H1 (cell line): ENCODE measurements at regions not wholly inside any gene's neighbourhood (a gene's known extent, or its start where the extent isn't known, plus 50 kb on each side); places are given as distances from the start of the nearest gene placed in this dataset.
A peak's percentile ranks its signal among the peaks of the same experiment; 100 is the strongest.

Source experiments
- CTCF ChIA-PET: fragments of 300-600 bp; sonication (Branson Sonifier 250); formaldehyde crosslinking; loops from one replicate; lab custom pipeline; 2021; ENCODE audit not compliant: partially characterized antibody; lab: Charles Lee
- POLR2A ChIA-PET: fragments of 300-600 bp; sonication (Branson Sonifier 250); formaldehyde crosslinking; loops from one replicate; lab custom pipeline; 2021; ENCODE audit warnings: inconsistent platforms; ENCODE audit not compliant: partially characterized antibody; lab: Charles Lee
- DNase-seq, 2 experiments: peaks; one replicate each; pipeline versions ENCODE4 v3.0.0 to v3.0.0-alpha.2; 2010 to 2022; ENCODE audit warnings: low spot score in 2 of 2, low read depth in 1 of 2, mixed read lengths in 1 of 2
- FAIRE-seq: peaks from 2 replicates; lab custom pipeline; 2011; peaks lifted over from hg19 to GRCh38; lab: Jason Lieb, UNC
- H2AFZ ChIP-seq: 2 replicates; pipeline ENCODE4 v1.8.1; 2012; ENCODE audit warnings: low read length, inconsistent platforms
- H2AK5ac ChIP-seq: 2 replicates; pipeline ENCODE4 v1.6.1; 2013; ENCODE audit warnings: low read depth, low read length
- H2BK120ac ChIP-seq: replicated peaks from 2 replicates; pipeline ENCODE3; 2013; ENCODE audit warnings: low read depth, low read length, inconsistent platforms
- H2BK12ac ChIP-seq: 2 replicates; pipeline ENCODE4 v1.6.1; 2013; ENCODE audit warnings: low read depth, low read length
- H2BK15ac ChIP-seq: 2 replicates; pipeline ENCODE4 v1.6.1; 2013; ENCODE audit warnings: low read length
- H2BK20ac ChIP-seq: 2 replicates; pipeline ENCODE4 v1.6.1; 2013; ENCODE audit warnings: low read length
- H2BK5ac ChIP-seq: 2 replicates; pipeline ENCODE4 v1.6.1; 2013; ENCODE audit warnings: low read depth, low read length
- H3K14ac ChIP-seq: 2 replicates; pipeline ENCODE4 v1.6.1; 2013; ENCODE audit warnings: inconsistent platforms; ENCODE audit not compliant: insufficient read length
- H3K18ac ChIP-seq: 2 replicates; pipeline ENCODE4 v1.6.1; 2013; ENCODE audit warnings: low read length; ENCODE audit errors: extremely low read depth
- H3K23ac ChIP-seq: 2 replicates; pipeline ENCODE4 v1.6.1; 2013; ENCODE audit warnings: inconsistent platforms; ENCODE audit not compliant: insufficient read length
- H3K23me2 ChIP-seq: 2 replicates; pipeline ENCODE4 v1.6.1; 2013; ENCODE audit warnings: low read depth, low read length
- H3K27ac ChIP-seq: 2 replicates; pipeline ENCODE4 v1.6.1; 2011; ENCODE audit warnings: low read depth, low read length, inconsistent platforms
- H3K27me3 ChIP-seq, 4 experiments: replicated peaks in 1 of 4; 1 replicate in 1 of 4; 2 replicates in 3 of 4; pipeline versions ENCODE4 v1.6.1 to v1.8.1; 2011 to 2013; ENCODE audit warnings: low read length in 3 of 4, mild to moderate bottlenecking in 3 of 4, inconsistent platforms in 2 of 4, mixed read lengths in 2 of 4, moderate library complexity in 1 of 4; ENCODE audit not compliant: control insufficient read depth in 3 of 4, insufficient read depth in 3 of 4; ENCODE audit errors: extremely low read depth in 1 of 4
- H3K36me3 ChIP-seq, 4 experiments: 2 replicates each; pipeline versions ENCODE4 v1.6.1 to v1.8.1; 2011 to 2013; ENCODE audit warnings: mild to moderate bottlenecking in 4 of 4, low read length in 3 of 4, moderate library complexity in 2 of 4, control low read depth in 1 of 4, inconsistent platforms in 1 of 4; ENCODE audit not compliant: insufficient read depth in 4 of 4, control insufficient read depth in 2 of 4
- H3K4ac ChIP-seq: replicated peaks from 2 replicates; pipeline ENCODE3; 2013; ENCODE audit warnings: low read length, low read depth, mixed read lengths, inconsistent platforms; ENCODE audit not compliant: insufficient read length
- H3K4me1 ChIP-seq, 4 experiments: replicated peaks in 1 of 4; 1 replicate in 1 of 4; 2 replicates in 3 of 4; pipeline versions ENCODE4 v1.6.1 to v1.8.1; 2011 to 2013; ENCODE audit warnings: low read length in 3 of 4, inconsistent platforms in 2 of 4, mixed read lengths in 1 of 4; ENCODE audit not compliant: insufficient read depth in 4 of 4, control insufficient read depth in 3 of 4
- H3K4me2 ChIP-seq, 2 experiments: 2 replicates each; pipeline versions ENCODE4 v1.6.1 to v1.8.1; 2011 to 2013; ENCODE audit warnings: low read depth in 2 of 2, low read length in 2 of 2, control low read depth in 1 of 2, inconsistent platforms in 1 of 2, mild to moderate bottlenecking in 1 of 2; ENCODE audit not compliant: insufficient read depth in 1 of 2
- H3K4me3 ChIP-seq, 4 experiments: fragments of 200-600, 300-600 bp in 1 of 4; sonication (generic), shearing (Covaris generic), sonication (Bioruptor Twin) in 1 of 4; 2 replicates each; pipeline versions ENCODE4 v1.5.1 to v1.8.1; 2011 to 2016; ENCODE audit warnings: low read length in 4 of 4, low read depth in 3 of 4, control low read depth in 2 of 4, inconsistent platforms in 2 of 4, mild to moderate bottlenecking in 2 of 4, mixed read lengths in 1 of 4, moderate library complexity in 1 of 4; ENCODE audit not compliant: insufficient read depth in 2 of 4; ENCODE audit errors: extremely low read depth in 1 of 4
- H3K56ac ChIP-seq: replicated peaks from 2 replicates; pipeline ENCODE3; 2013; ENCODE audit warnings: low read depth, mild to moderate bottlenecking, mixed read lengths, low read length, inconsistent platforms; ENCODE audit not compliant: insufficient read length
- H3K79me1 ChIP-seq: 2 replicates; pipeline ENCODE4 v1.6.1; 2013; ENCODE audit warnings: low read depth, low read length, control low read depth
- H3K79me2 ChIP-seq, 2 experiments: 2 replicates each; pipeline versions ENCODE4 v1.6.1 to v1.8.1; 2012 to 2013; ENCODE audit warnings: low read length in 2 of 2, mild to moderate bottlenecking in 2 of 2, inconsistent platforms in 1 of 2; ENCODE audit not compliant: insufficient read depth in 2 of 2, control insufficient read depth in 1 of 2
- H3K9ac ChIP-seq, 4 experiments: replicated peaks in 1 of 4; 1 replicate in 1 of 4; 2 replicates in 3 of 4; pipeline versions ENCODE4 v1.6.1 to v1.8.1; 2011 to 2013; ENCODE audit warnings: low read depth in 3 of 4, low read length in 3 of 4, control low read depth in 2 of 4, mild to moderate bottlenecking in 2 of 4, moderate library complexity in 2 of 4, inconsistent platforms in 1 of 4; ENCODE audit errors: extremely low read depth in 1 of 4
- H3K9me3 ChIP-seq, 2 experiments: 2 replicates each; pipeline versions ENCODE4 v1.6.1 to v1.8.1; 2012 to 2013; ENCODE audit warnings: mild to moderate bottlenecking in 2 of 2, moderate library complexity in 2 of 2, control low read depth in 1 of 2, inconsistent platforms in 1 of 2, low read depth in 1 of 2, low read length in 1 of 2, mixed read lengths in 1 of 2; ENCODE audit not compliant: insufficient read depth in 2 of 2
- H4K20me1 ChIP-seq, 2 experiments: replicated peaks in 1 of 2; 2 replicates each; pipeline versions ENCODE3 to v1.8.1; 2011 to 2013; ENCODE audit warnings: inconsistent platforms in 2 of 2, low read length in 2 of 2, mild to moderate bottlenecking in 1 of 2; ENCODE audit not compliant: insufficient read depth in 2 of 2, control insufficient read depth in 1 of 2
- H4K5ac ChIP-seq: 2 replicates; pipeline ENCODE4 v1.6.1; 2013; ENCODE audit warnings: low read length, low read depth, mixed read lengths, inconsistent platforms; ENCODE audit not compliant: insufficient read length
- H4K8ac ChIP-seq: 2 replicates; pipeline ENCODE4 v1.8.0; 2013; ENCODE audit warnings: mild to moderate bottlenecking, moderate library complexity, low read length, inconsistent platforms; ENCODE audit not compliant: insufficient read depth; ENCODE audit errors: extremely low read depth
- H4K91ac ChIP-seq: replicated peaks from 2 replicates; pipeline ENCODE3; 2013; ENCODE audit warnings: low read length, mixed read lengths, inconsistent platforms; ENCODE audit not compliant: insufficient read length
- ATF2 ChIP-seq: IDR thresholded peaks from 2 replicates; pipeline ENCODE4 v1.6.1; 2012; ENCODE audit warnings: low read length, inconsistent platforms
- CEBPB ChIP-seq: IDR thresholded peaks from 2 replicates; pipeline ENCODE4 v1.6.1; 2012; ENCODE audit warnings: low read depth, low read length
- EP300 ChIP-seq, 2 experiments: IDR thresholded peaks; 1 replicate in 1 of 2; 2 replicates in 1 of 2; pipeline ENCODE4 v1.6.1; 2011 to 2012; ENCODE audit warnings: low read depth in 2 of 2, low read length in 2 of 2, mild to moderate bottlenecking in 2 of 2, borderline replicate concordance in 1 of 2, inconsistent platforms in 1 of 2, moderate library complexity in 1 of 2
- GTF2F1 ChIP-seq: IDR thresholded peaks from 2 replicates; pipeline ENCODE4 v1.6.1; 2012; ENCODE audit warnings: low read depth, low read length, improper control_type of control experiment, borderline replicate concordance
- NANOG ChIP-seq: IDR thresholded peaks from 2 replicates; pipeline ENCODE4 v1.6.1; 2011; ENCODE audit warnings: low read length, low read depth, mild to moderate bottlenecking, inconsistent platforms; ENCODE audit not compliant: insufficient read depth, poor library complexity, severe bottlenecking
- PHF8 ChIP-seq: fragments of 200-600 bp; sonication (generic); conservative IDR thresholded peaks from 2 replicates; pipeline ENCODE4 v1.7.1; 2012; ENCODE audit warnings: low read depth, mild to moderate bottlenecking, inconsistent platforms, low read length, moderate library complexity
- POU5F1 ChIP-seq: IDR thresholded peaks from 2 replicates; pipeline ENCODE4 v1.6.1; 2011; ENCODE audit warnings: low read depth, mild to moderate bottlenecking, low read length, moderate library complexity
- RFX5 ChIP-seq: IDR thresholded peaks from 2 replicates; pipeline ENCODE4 v1.6.1; 2011; ENCODE audit warnings: low read depth, low read length, improper control_type of control experiment, borderline replicate concordance
- SIRT6 ChIP-seq: IDR thresholded peaks from one replicate; pipeline ENCODE4 v1.7.1; 2012; ENCODE audit warnings: low read length, inconsistent platforms
- TAF1 ChIP-seq: IDR thresholded peaks from 2 replicates; pipeline ENCODE4 v1.6.1; 2011; ENCODE audit warnings: mild to moderate bottlenecking, low read depth, low read length
- TBP ChIP-seq: IDR thresholded peaks from 2 replicates; pipeline ENCODE4 v1.6.1; 2011; ENCODE audit warnings: low read depth, low read length, improper control_type of control experiment
- TEAD4 ChIP-seq: IDR thresholded peaks from 2 replicates; pipeline ENCODE4 v1.6.1; 2012; ENCODE audit warnings: low read depth, low read length, inconsistent platforms, mixed read lengths
- YY1 ChIP-seq: IDR thresholded peaks from 2 replicates; pipeline ENCODE4 v1.6.1; 2011; ENCODE audit warnings: low read depth, mild to moderate bottlenecking, low read length
- ZNF274 ChIP-seq: IDR thresholded peaks from 2 replicates; pipeline ENCODE4 v1.7.0; 2012; ENCODE audit warnings: low read length, borderline replicate concordance; ENCODE audit errors: extremely low read depth
- WGBS, 2 experiments: shearing (Covaris generic) in 1 of 2; methylation state at CpG; one replicate each; pipeline versions ENCODE4 v1.1.6 to v1.1.7; 2013 to 2015; ENCODE audit warnings: low lambda C conversion rate in 2 of 2, mixed read lengths in 2 of 2, inconsistent platforms in 1 of 2, low coverage in 1 of 2, missing lambda C conversion rate in 1 of 2; ENCODE audit not compliant: insufficient replicate concordance in 2 of 2, insufficient coverage in 1 of 2, insufficient read length in 1 of 2; ENCODE audit errors: extremely low coverage in 1 of 2, missing lambda C conversion rate in 1 of 2; 5-methylcytosine and 5-hydroxymethylcytosine counted together

- no peak overlapping the region for H4K5ac ChIP-seq
- peak overlapping the region; percentile 45; the same call in 1 of the 2 replicates for H2AFZ ChIP-seq
- H3K56ac ChIP-seq = no peak overlapping the region
- CTCF ChIA-PET = interaction anchor here (1.4 kb wide), 1 partner anchor 11 kb away, joined by 3 read pairs; no protein-coding TSS in a partner anchor
- H2BK5ac ChIP-seq = no peak overlapping the region
- H3K4me2 ChIP-seq = no peak overlapping the region
- H2BK15ac ChIP-seq = no peak overlapping the region
- H2BK20ac ChIP-seq = no peak overlapping the region
- H3K23me2 ChIP-seq = peaks cover 4% of the 10 kb centered on the region
- no peak overlapping the region for H3K18ac ChIP-seq
- H3K14ac ChIP-seq = no peak overlapping the region
- no peaks in the 10 kb centered on the region for H3K9me3 ChIP-seq
- H3K79me2 ChIP-seq = no peaks in the 10 kb centered on the region
- H3K4me3 ChIP-seq = no peak overlapping the region
- H3K4ac ChIP-seq = no peak overlapping the region
- H3K4me1 ChIP-seq = peaks cover 0 to 11% (median 7%) of the 10 kb centered on the region in 4 experiments; a peak in 6 of 7 replicates
- H2AK5ac ChIP-seq = no peak overlapping the region
- DNase-seq (no peak), FAIRE-seq (no peak)
- peaks cover 0 to 4% of the 10 kb centered on the region in 2 experiments for H4K20me1 ChIP-seq
- H3K79me1 ChIP-seq = no peaks in the 10 kb centered on the region
- WGBS, 2 experiments = 67% methylated on average over 13 of the region's 13 CpGs; no CpG with 5 or more reads in 1 of the 2 experiments
- no peak overlapping the region for H3K27ac ChIP-seq
- no peaks in the 10 kb centered on the region for H3K36me3 ChIP-seq
- H4K8ac ChIP-seq = no peak overlapping the region
- POLR2A ChIA-PET = no interaction called here
- no peak overlapping the region for H3K23ac ChIP-seq
- no peak overlapping the region for H3K9ac ChIP-seq
- H4K91ac ChIP-seq = no peak overlapping the region
- no peaks in the 10 kb centered on the region for H3K27me3 ChIP-seq
- no peak overlapping the region for H2BK12ac ChIP-seq
- no peak overlapping the region for H2BK120ac ChIP-seq
- TF ChIP-seq GTF2F1 (no peak), TEAD4 (peak; percentile 32; the same call in 1 of the 2 replicates), PHF8 (no peak), TAF1 (no peak), CEBPB (peak; percentile 90), SIRT6 (no peak), NANOG (no peak), RFX5 (no peak), TBP (no peak), YY1 (no peak), POU5F1 (no peak), ZNF274 (no peak), EP300 (IDR thresholded peaks at IDR 0.05; ENCODE audit: borderline replicate concordance in 1 of 2, low read depth in 2 of 2, low read length in 2 of 2) (no peak), ATF2 (no peak)
Observed at GRCh38 chr22:49119551-49119952, 708.1 kb downstream of the BRD1 start.
